Right lobe of liver (tissue), 4 donors: ENCODE measurements at regions not wholly inside any gene's neighbourhood (a gene's known extent, or its start where the extent isn't known, plus 50 kb on each side); places are given as distances from the start of the nearest gene placed in this dataset.

Experiments
- CTCF ChIP-seq, 4 donors: fragments of 200-600 bp in 3 of 4; fragments of 450-650 bp in 1 of 4; IDR thresholded peaks; one replicate each; pipeline versions ENCODE4 v1.5.1 to v1.8.0; 2016 to 2022; ENCODE audit warnings: antibody characterized with exemption in 4 of 4, mild to moderate bottlenecking in 2 of 4
- POLR2A ChIP-seq: fragments of 450-650 bp; IDR thresholded peaks from one replicate; pipeline ENCODE4 v1.6.1; 2017; ENCODE audit warnings: antibody characterized with exemption, mild to moderate bottlenecking
- donor health status: DM: no; HTN: no; CAD: no.
- donor health status: DM: no; HTN: no; CAD: no.
- donor health status: DM: no; HTN: yes; CAD: no.

- TF ChIP-seq CTCF (IDR thresholded peaks at IDR 0.05) (no peak), POLR2A (no peak)
Observed at GRCh38 chr12:58405363-58405762, 464.0 kb downstream of the ATP23 start.
